ENCODE measurements at regions not wholly inside any gene's neighbourhood (a gene's known extent, or its start where the extent isn't known, plus 50 kb on each side); places are given as distances from the start of the nearest gene placed in this dataset.

GRCh38 chr6:122220254-122220653, 179.2 kb upstream of the HSF2 start:
- TF ChIP-seq, protein P1, sequence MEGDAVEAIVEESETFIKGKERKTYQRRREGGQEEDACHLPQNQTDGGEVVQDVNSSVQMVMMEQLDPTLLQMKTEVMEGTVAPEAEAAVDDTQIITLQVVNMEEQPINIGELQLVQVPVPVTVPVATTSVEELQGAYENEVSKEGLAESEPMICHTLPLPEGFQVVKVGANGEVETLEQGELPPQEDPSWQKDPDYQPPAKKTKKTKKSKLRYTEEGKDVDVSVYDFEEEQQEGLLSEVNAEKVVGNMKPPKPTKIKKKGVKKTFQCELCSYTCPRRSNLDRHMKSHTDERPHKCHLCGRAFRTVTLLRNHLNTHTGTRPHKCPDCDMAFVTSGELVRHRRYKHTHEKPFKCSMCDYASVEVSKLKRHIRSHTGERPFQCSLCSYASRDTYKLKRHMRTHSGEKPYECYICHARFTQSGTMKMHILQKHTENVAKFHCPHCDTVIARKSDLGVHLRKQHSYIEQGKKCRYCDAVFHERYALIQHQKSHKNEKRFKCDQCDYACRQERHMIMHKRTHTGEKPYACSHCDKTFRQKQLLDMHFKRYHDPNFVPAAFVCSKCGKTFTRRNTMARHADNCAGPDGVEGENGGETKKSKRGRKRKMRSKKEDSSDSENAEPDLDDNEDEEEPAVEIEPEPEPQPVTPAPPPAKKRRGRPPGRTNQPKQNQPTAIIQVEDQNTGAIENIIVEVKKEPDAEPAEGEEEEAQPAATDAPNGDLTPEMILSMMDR (IDR thresholded peaks at IDR 0.05) = no peak
- TF ChIP-seq POLR2A (IDR thresholded peaks at IDR 0.05; ENCODE audit: low read depth) (no peak), POLR2AphosphoS5 (IDR thresholded peaks at IDR 0.05) (no peak)
